ENCODE measurements at regions not wholly inside any gene's neighbourhood (a gene's known extent, or its start where the extent isn't known, plus 50 kb on each side); places are given as distances from the start of the nearest gene placed in this dataset.

DNA sequence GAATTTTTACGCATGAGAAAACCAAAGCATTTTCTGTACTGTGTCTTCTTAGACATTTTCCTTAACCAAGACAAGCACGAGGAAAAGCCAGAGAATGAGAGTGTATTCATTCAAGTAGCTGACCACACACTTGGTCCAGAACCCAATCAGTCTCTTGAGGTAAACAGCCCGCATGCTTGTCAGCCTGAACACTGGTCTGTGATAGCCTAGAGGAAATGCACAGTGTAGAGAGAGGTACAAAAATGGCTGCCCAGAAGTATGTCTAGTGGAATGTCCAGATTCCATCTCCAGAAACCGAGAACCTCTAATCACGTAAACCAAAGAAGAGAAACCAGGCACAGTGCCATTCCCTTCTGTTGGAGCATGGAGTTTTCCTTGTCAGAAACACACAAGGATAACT lies 80.0 kb upstream of the SNX2 start:
- TF ChIP-seq ZFP41 (CRISPR knock-in tag; IDR thresholded peaks at IDR 0.05; ENCODE audit: borderline replicate concordance) (no peak), FOXK2 (IDR thresholded peaks at IDR 0.05) (no peak), ELF4 (CRISPR knock-in tag; IDR thresholded peaks at IDR 0.05; ENCODE audit: borderline replicate concordance) (no peak), NBN (conservative IDR thresholded peaks at IDR 0.05) (no peak), ZFYVE20 (CRISPR knock-in tag; IDR thresholded peaks at IDR 0.05; ENCODE audit: borderline replicate concordance, low read depth) (no peak), SP2 (CRISPR knock-in tag; IDR thresholded peaks at IDR 0.05) (no peak), ZFP1 (CRISPR knock-in tag; IDR thresholded peaks at IDR 0.05) (no peak), POLR2A (IDR thresholded peaks at IDR 0.05; ENCODE audit: insufficient read depth in 1 of 2, low read depth in 2 of 2, low read length in 2 of 2) (no peak)
- TF ChIP-seq, protein P1, sequence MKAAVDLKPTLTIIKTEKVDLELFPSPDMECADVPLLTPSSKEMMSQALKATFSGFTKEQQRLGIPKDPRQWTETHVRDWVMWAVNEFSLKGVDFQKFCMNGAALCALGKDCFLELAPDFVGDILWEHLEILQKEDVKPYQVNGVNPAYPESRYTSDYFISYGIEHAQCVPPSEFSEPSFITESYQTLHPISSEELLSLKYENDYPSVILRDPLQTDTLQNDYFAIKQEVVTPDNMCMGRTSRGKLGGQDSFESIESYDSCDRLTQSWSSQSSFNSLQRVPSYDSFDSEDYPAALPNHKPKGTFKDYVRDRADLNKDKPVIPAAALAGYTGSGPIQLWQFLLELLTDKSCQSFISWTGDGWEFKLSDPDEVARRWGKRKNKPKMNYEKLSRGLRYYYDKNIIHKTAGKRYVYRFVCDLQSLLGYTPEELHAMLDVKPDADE (CRISPR knock-in tag; IDR thresholded peaks at IDR 0.05) = no peak
- TF ChIP-seq, protein P2, sequence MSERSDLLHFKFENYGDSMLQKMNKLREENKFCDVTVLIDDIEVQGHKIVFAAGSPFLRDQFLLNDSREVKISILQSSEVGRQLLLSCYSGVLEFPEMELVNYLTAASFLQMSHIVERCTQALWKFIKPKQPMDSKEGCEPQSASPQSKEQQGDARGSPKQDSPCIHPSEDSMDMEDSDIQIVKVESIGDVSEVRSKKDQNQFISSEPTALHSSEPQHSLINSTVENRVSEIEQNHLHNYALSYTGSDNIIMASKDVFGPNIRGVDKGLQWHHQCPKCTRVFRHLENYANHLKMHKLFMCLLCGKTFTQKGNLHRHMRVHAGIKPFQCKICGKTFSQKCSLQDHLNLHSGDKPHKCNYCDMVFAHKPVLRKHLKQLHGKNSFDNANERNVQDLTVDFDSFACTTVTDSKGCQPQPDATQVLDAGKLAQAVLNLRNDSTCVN (CRISPR knock-in tag; IDR thresholded peaks at IDR 0.05; ENCODE audit: borderline replicate concordance) = no peak
- TF ChIP-seq, protein P3, sequence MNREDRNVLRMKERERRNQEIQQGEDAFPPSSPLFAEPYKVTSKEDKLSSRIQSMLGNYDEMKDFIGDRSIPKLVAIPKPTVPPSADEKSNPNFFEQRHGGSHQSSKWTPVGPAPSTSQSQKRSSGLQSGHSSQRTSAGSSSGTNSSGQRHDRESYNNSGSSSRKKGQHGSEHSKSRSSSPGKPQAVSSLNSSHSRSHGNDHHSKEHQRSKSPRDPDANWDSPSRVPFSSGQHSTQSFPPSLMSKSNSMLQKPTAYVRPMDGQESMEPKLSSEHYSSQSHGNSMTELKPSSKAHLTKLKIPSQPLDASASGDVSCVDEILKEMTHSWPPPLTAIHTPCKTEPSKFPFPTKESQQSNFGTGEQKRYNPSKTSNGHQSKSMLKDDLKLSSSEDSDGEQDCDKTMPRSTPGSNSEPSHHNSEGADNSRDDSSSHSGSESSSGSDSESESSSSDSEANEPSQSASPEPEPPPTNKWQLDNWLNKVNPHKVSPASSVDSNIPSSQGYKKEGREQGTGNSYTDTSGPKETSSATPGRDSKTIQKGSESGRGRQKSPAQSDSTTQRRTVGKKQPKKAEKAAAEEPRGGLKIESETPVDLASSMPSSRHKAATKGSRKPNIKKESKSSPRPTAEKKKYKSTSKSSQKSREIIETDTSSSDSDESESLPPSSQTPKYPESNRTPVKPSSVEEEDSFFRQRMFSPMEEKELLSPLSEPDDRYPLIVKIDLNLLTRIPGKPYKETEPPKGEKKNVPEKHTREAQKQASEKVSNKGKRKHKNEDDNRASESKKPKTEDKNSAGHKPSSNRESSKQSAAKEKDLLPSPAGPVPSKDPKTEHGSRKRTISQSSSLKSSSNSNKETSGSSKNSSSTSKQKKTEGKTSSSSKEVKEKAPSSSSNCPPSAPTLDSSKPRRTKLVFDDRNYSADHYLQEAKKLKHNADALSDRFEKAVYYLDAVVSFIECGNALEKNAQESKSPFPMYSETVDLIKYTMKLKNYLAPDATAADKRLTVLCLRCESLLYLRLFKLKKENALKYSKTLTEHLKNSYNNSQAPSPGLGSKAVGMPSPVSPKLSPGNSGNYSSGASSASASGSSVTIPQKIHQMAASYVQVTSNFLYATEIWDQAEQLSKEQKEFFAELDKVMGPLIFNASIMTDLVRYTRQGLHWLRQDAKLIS (CRISPR knock-in tag; IDR thresholded peaks at IDR 0.05) = no peak
- TF ChIP-seq, protein P4, sequence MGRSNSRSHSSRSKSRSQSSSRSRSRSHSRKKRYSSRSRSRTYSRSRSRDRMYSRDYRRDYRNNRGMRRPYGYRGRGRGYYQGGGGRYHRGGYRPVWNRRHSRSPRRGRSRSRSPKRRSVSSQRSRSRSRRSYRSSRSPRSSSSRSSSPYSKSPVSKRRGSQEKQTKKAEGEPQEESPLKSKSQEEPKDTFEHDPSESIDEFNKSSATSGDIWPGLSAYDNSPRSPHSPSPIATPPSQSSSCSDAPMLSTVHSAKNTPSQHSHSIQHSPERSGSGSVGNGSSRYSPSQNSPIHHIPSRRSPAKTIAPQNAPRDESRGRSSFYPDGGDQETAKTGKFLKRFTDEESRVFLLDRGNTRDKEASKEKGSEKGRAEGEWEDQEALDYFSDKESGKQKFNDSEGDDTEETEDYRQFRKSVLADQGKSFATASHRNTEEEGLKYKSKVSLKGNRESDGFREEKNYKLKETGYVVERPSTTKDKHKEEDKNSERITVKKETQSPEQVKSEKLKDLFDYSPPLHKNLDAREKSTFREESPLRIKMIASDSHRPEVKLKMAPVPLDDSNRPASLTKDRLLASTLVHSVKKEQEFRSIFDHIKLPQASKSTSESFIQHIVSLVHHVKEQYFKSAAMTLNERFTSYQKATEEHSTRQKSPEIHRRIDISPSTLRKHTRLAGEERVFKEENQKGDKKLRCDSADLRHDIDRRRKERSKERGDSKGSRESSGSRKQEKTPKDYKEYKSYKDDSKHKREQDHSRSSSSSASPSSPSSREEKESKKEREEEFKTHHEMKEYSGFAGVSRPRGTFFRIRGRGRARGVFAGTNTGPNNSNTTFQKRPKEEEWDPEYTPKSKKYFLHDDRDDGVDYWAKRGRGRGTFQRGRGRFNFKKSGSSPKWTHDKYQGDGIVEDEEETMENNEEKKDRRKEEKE (IDR thresholded peaks at IDR 0.05) = no peak
